NCI-H1048 (cell line): ENCODE measurements at regions not wholly inside any gene's neighbourhood (a gene's known extent, or its start where the extent isn't known, plus 50 kb on each side); places are given as distances from the start of the nearest gene placed in this dataset.

Source experiments
- DNase-seq: peaks from one replicate; lab custom pipeline; 2025; lab: John Stamatoyannopoulos, UW

DNA sequence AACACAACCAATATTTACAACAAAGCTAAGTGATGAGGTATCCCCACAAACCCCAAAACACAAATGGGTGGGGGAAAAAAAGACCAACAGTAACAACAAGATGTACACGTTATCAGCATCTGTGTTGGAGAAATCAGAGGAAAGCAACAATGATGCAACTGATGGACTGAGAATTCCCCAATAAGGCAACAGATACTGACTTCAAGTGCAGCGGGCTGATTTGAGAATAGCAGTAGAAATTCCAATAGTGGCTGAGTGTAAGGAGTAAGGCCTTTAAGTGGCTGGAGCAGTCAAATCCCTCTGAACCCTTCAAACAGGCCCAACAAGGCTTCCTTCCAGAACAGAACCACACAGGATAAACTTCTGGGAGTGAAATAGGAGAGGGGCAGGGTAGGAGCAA, 97.6 kb downstream of the TM2D1 start:
- no peak for DNase-seq

DNA sequence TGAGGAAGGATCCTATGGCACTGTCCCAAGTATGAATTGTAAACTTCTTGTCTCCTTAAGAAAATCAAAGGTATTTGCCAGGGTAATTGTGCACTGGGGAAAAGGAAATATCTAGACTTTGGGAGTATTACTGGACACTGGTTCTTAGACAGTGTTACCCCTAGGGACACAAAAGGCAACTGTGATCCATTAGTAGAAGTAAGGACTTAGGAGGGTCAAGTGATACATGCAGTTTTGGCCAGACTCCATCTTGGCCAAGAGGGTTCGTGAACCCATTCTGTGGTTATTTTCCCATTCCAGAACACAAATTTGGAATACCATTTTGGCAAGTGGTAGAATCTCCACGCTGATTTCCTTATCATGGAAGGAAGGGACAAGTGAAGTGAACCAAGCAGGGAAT, 98.1 kb downstream of the TM2D1 start:
- no peak for DNase-seq

DNA sequence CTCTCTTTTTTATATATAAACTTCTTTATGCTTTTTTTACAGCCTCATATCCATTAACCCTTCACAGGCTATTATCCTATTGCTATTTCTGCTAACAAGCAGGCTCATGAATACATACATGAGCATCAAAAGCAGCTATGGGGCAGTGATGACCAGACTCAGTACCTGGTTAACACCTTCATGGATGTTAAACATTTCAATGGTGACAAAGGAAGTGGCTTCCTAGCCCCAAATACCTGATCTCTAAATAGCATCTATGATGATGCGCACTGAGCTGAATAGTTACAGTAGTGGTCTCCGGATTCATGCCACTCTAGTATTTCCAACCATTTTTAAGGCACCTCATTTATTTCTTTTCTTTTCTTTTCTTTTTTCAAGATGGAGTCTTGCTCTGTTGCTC, 101.1 kb downstream of the TM2D1 start:
- DNase-seq: no peak

DNA sequence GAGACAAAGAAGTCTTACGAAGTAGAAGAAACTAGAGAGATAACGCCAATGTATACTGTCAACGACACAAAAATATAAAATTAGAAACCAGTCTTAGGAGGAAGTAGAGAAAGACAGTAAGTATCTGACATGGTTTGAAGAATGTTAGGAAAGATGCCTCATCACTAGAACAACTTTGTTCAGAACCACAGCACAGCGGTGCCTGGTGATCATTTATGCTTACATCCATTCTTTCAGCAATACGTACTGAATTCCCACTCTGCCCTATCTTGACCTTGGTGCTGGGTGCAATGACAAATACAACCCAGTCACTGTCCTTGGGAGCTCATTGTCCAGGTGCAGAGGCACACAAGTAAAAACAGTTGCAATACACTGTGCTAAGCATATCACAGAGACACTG, 104.4 kb downstream of the TM2D1 start:
- no peak for DNase-seq

DNA sequence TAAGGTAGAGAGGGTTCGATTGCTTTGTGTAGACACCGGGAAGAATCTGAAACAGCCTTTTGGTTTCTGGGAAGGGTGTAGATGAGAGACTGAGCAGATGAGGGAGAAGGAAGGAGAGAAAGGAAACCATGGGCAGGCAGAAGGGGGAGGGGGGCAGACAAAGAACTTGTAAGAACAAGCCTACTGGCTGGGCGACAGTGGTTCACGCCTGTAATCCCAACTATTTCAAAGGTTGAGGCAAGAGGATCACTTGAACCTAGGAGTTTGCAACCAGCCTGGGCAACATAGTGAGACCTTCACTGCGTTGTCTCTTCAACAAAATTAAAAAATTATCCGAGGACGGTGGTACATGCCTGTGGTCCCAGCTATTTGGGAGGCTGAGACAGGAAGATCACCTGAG, 106.2 kb downstream of the TM2D1 start:
- no peak for DNase-seq

DNA sequence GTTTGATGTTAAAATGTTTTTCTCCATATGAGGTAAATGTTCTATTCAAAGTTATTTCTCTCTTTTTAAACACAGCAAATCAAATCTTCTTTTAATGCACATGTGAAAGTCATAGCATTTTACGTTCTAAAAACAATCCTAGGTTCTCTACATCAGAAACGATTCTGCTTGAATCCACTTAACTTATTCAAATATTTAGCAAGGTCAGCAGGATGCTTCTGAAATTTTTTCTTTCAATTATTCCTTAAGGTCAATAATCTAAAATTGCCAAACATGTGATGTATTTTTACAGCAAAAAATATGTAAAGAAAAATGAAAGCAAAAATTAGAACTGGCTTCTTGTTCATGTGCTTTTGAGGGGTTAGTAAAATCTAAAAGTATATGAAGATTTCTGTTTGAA, 106.7 kb downstream of the TM2D1 start:
- no peak for DNase-seq

DNA sequence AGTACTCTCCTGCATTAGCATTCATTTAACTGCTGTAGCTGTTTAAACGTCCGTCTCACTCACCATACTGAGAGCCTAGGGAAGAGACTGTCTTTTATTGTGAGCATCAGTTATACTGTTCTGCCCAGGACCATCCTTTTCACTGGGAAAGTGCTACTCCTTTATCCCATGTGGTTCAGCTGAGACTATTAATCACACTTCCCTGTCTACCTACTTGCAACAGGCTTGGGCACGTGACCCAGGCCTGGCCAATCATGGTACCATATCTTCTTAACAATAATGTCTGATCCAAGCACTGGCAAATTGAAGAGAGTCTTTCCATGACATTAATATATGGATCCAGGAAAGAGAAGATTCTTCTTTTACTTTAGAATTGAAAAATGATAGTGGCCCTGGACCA, 108.1 kb downstream of the TM2D1 start:
- no peak for DNase-seq

DNA sequence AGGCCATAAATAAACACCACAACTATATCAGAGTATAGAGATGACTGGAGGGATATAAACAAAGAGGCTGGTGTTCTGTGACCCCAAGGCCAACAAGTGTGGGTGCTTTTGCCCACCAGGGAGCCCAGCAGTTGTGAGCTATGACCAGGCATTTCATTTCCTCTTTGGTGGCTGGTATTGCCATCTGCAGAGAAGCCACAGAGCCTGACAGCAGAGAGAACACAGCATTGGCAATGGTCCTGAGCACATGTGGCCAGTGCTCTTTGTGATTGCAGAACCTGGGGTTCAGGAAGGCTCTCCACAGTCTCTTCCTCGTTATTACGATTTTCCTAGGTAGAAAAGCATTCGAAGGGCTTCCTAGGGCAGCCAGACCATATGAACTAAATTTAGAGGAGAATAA, 112.3 kb downstream of the TM2D1 start:
- DNase-seq: no peak

DNA sequence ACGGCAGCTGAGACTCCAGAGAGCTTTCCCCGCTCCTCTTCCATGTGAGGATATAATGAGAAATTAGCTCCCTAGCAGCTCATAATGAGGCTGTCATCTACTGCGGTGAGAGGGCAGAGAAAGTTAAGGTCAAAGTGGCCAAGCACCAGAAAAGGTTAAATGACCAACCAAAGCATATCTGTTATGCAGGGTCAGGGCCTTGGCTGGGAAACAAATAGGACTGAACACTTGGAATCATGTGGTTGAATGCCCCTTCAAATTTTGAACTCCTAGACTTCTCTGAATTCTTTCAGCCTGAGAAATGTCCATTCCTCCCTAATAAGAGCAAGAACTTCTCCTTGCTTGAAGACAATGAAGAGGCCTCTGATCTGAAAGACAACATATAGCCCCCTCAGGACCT, 115.9 kb downstream of the TM2D1 start:
- DNase-seq: no peak

DNA sequence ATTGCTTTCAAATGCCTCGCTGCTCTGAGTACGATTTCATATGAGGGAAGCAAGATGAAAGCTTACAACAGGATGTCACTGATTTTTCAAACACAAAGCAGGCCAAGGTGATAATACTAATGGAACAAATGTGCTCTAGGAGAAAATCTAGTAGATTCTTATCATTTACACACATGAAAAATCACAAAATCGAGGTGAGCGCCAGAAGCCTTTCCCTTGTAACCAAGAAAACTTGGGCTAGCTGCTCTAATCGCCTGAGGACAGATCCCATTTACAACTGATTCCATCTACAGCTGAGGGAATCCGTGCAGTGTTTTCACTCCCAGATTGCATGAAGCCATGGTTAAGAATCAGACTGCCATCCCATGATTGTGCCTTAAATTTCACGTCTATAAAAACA, 117.5 kb downstream of the TM2D1 start:
- DNase-seq: no peak

DNA sequence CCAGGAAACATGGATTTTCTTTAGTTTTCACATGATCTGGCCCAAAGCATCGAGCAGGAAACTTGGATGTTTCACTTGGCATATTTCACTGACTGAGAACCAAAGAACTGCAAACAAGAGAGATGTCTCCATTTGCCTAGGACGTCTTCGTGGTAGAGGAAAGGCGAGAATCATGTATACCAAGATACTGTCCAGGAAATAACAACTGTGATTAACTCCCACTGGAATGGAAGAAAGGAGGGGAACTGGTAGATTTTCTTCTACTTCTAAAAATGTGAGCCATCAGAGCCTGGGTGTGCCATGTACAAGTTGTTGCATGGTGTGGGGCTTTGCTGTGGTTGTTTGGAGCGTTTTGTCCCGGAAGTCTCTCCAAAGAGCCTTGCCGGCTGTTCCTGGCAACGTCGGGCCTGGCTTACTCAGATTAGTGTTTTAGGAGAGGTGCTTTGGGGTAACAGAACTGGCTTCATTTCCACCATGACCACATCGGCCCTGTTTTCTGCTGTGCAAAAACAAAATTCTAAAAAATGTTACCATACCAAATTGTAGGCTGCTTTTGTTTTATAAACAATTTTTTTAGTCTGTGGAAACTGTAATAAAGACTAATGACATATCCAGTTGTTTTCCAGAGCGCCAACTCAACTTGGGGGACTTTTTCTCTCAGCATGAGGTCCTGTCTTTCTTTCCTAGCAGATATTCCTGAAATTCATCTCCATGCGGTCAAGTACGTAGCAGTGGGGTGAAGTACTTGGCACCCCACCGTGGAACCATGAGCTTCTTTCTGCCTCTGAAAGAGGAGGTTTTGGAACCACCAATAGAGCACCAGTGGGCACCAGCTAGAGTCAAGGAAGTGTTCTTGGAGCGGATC, 118.3 kb downstream of the TM2D1 start:
- no peak for DNase-seq

DNA sequence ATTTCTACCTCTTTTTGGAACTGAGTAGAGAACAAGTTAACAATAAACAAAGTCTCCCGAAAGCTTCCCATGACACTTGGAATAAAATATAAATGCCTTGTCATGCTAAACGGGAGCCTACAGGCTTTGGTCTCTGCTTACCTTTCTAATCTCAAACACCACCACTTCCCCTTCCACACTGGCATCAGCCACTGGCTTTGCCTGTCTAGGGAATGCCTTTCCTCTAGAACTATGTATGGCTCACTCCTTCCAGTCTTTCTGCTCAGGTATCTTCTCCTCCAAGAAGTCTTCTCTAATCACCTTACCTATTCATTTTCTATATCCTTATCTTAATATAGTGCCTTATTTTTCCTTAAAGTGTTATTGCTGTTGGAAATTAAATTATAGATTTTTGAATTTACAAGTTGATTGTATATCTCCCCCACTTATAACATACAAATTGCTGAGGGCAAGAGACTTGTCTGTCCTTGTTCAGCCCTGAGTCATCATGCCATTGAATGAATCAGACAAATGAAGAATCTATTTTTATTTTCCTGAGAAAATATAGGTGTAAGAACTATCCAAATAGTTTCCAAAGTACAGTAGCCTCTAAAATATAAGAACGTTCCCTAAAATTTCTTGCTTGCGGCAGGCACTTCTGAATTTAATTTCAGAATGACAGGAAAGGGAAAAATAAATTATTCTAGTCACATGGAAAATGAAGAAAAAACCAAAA, 119.2 kb downstream of the TM2D1 start:
- DNase-seq: no peak

DNA sequence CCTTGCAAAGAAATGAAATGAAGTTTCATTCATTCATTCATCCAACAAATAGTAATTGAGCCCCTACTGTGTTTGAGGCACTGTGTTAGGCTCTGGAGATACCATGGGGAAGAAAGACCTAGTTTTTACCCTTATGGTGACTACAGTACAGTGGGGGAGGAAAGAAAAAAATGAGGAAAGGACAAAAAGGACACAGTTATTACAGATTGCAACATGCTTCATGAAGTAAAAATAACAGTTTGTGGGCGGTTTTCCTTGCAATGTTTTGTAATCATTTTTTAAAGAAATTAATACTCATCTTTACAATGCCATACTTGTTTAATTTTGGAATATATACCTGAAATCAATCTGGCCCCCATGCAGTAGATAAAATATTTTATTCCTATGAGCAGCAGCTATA, 120.3 kb downstream of the TM2D1 start:
- DNase-seq: no peak

DNA sequence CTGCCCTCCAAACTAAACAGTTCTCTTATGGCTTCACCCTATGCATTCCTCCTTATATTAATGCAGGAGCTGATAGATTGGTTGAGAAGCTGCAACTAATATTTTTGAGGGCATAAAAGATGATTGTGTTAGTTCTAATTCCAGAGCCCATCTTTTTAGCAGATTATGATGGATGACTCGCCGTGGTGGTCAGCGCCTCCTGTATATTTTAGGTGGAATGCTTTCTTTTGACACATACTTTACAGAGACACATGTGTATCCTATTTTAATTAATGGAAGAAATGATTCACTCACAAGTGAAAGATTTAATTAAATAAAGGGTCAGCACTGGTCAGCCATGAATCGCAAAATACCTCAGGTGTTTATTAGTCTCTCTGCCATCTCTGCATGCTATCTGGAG, 120.7 kb downstream of the TM2D1 start:
- no peak for DNase-seq

DNA sequence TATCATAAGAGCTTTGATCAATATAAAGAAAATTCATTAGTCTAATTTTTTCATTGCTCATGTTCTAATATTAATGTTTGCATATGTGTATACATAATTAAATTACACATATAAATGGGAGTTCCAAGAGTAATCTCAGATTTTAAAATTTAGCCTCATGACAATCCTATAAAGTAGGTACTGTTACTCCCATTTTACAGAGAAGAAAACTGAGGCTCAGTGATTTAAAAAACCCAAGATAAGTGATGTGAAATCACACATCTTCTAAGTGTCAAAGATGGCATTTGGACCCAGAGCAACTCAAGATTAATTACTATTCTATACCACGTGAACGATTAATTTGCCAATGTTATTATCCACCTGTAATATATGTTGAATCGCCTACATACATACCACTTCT, 122.3 kb downstream of the TM2D1 start:
- no peak for DNase-seq

DNA sequence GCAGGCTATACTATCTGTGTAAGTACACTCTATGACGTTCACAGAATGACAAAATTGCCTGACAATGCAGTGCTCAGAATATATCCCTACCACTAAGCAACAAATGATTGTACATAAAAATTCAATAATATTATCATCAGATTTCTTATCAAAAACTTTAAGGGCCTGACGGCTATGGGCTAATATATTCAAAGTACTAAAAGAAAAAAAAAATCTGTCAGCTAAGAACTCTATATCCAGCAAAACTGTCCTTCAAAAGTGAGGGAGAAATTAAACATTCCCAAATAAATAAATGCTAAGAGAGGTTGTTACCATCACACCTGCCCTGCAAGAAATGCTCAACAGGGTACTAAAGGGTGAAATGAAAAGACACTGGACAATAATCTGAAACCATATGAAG, 127.3 kb downstream of the TM2D1 start:
- DNase-seq: no peak

DNA sequence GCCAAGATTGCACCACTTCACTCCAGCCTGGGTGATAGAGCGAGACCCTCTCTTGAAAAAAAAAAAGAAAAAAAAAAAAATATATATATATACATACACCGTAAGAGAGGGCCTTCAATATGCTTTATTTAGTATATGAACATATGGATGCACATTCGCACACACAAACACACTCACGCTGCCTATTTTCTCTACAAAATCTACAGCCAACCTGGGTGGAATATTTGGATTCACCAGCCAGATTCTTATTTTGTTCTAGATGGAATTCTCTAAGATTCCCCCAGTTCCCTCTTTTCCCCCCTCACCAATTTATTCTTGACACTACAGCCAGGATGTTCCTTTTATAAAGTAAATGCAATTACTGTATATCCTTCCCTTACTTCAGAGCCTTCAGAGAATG, 131.6 kb downstream of the TM2D1 start:
- DNase-seq: no peak

DNA sequence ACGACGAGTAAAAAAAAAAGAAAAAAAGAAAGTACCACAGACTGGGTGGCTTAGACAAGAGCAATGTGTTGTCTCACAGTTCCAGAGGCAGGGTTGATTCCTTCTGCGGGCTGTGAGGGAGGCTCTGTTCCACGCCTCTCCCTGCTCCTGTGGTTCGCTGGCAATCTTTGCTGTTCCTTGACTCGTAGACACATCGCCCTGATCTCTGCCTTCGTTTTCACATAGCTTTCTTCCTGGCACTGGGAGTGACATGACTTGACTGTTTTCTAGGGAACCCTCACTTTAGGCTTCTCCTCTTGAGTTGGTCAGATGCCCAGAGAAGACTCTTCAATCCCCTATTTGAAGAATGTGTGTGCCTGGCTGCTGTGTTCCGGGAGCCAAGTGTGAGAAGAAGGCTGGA, 133.6 kb downstream of the TM2D1 start:
- DNase-seq: no peak

DNA sequence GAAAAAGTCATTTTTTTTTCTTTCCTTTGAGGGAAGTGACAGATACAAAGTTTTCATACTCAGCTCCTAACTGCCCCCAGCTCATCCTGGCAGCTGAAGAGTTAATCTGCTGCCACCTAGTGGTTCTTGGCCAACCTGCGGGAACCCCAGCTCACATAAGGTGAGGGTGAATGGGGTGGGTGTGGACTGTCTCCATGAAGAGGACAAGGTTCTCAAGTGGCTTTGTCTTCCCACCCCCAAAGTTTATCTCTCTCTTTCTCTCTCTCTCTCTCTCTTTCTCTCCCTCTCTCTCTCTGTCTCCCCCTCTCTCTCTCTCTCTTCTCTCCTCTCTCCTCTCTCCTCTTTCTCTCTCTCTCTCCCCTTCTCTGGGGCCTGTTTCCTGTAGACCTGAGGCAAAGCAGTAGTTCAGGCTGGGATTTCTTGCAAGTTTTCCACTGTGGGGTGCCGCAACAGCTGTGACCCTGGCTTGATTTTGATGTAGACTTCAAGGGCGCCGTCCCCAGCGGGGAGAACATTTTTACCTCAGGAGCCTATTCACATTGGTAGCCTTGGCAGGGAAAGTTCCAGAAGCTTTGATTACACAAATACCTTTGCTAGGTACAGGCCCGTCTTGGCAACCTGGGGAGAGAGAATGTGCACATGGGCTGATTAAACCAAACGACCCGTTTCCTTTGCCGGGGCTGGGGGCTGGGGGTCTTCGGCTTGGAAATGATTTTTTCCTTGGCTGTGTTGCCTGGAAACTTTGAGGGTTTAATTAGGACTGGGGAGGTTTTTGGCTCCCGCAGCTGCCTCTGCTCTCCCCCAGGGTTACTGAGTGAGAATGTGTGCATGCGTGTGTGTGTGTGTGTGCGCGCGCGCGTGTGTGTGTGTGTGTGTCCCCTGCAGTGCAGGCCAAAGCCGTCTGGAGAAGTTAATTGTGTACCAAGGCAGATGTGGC, 135.9 kb downstream of the TM2D1 start:
- DNase-seq: peak; percentile 39

DNA sequence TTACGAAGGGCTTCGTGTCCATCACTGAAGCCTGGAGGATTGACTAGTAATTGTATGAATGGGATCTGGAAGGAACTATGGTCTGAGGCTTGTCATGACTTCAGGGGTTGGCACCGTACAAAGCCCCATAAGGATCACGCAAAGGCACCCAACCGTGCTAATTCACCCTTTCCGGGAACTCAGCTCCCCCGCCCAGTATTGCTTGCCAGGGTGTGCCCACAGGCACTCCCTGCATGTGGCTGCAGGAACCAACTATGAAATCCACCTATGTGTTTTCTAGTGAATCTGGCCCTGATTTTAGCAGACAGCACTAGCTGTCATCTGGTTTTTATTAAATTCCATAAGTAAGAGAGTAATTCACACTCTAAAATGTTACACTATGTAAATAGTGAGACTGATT, 139.2 kb downstream of the TM2D1 start:
- no peak for DNase-seq

DNA sequence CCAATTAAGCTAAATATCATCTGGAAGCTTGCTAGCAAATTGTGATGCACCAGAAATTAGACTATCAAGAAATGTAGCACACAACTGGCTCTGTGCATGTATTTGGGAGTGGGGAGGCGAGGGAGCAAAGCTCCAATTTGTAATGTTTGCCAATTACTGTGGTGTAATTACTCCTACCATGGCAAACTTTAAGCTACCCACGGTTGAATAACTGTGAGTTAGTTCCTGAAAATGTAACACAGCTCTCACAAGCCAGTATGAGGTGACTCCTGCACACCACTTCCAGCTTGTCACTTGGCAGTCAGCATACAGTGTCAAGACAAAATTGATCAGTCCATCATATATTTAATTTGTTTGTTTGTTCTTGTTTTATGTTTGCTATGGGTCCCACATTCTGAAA, 141.2 kb downstream of the TM2D1 start:
- DNase-seq: no peak

DNA sequence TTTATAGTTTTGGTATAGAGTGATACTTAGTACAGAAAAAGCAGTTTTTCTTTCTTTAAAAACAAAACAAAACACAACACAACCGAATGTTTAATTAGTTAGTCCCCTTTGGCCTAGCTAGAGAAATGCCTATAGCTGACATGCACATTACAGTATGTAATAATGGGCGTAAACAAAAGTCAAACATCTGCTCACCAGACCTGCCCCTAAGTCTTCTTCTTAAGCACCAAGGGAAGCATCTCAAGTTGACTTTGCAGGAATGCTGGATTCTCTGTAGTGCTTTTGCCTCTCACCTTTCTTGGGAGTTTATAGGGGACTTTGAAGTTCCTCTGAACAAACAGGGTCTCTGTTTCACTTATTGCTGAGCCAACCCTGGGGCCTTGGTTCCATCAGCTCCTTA, 143.7 kb downstream of the TM2D1 start:
- no peak for DNase-seq

DNA sequence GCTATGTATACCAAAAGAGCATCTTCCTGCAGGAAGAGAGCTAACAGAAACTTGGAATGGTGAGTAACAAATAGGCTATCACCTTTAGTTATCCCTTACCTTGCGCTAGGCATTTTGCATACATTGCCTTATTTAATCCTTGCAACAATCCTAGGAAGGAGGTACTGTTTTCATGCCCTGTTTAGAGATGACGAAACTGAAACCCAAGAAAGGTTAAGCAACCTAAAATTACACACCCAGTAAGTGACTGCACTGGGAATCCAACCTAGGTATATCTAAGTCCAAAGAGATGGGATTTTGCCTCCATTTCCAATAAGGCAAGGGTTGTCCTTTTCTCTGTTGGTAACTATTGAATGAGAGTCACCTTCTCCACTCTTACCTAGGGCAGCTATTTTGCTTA, 144.5 kb downstream of the TM2D1 start:
- DNase-seq: no peak
